ENCODE measurements at regions not wholly inside any gene's neighbourhood (a gene's known extent, or its start where the extent isn't known, plus 50 kb on each side); places are given as distances from the start of the nearest gene placed in this dataset.
"Not testable (repeated sequence)": the region's sequence is repeated elsewhere in the genome, so short reads cannot be mapped to it uniquely, and the experiment has no call there.

DNA sequence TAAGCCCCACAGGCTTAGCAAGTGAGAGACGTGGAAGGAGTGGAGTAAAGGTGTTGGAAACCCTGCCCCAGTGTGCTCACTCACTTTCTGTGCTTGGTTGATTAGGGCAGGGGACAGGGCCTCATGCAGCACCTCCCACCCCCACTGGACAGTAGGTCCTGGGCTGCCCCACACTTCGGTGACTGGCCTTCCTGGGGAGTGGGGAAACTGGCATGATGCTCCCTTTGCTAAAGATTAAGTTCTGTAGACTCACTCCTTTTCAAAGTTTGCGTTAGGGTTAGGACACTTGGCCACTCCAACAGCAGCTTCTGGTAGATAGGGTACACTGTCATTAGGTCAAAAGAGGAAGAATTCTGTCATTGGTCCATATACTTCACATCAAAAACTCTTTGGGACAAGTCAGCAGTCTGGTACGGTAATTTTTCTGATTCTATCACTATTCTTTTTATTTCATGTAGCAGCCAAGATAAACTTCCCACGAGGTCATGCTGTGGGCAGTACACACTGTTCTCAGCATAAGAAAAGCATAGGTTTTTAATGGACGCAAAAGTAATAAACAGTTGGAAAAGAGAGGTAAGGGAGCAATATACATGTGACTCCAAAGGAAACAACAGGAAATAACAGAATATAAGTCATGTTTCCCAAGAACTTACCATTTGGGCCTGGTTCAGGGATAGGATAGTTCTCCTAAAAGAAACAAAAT lies 106.6 kb upstream of the TERB2 start:
- not testable (repeated sequence) for DNase-seq (ENCODE audit: low spot score)

DNA sequence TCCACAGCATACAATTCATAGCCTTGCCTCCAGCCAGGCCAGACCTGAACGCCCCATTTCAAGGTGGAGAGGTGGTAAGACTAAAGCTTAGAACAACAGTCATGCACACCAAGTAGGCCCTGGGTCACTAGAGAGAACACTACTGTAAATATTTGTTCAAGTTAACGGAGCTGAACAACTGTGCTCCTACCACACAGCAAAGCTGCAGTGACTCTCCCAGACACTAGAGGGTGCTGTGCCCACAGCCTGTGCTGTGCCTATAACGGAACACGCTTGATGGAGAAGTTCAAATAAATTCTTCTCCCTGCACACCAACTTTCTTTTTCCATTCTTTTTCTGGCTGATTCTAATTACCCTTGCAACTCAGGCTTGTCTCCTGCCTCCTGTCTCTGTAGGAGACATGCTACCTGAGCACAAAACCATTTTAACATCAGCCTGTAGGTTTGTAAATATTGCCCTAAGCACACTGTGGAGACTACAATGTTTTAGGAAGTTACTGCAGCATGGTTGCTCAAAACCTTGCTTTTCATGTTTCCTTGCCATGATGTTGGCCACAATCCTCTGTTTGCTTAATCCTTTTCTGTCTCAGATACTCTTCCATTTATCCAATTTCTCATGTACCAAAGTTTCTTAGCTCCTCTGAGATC lies 103.1 kb upstream of the TERB2 start:
- DNase-seq (ENCODE audit: low spot score): peak; percentile 66

- not testable (repeated sequence) for DNase-seq (ENCODE audit: low spot score)
Observed at GRCh38 chr15:44854696-44855095, 101.8 kb upstream of the TERB2 start.

DNA sequence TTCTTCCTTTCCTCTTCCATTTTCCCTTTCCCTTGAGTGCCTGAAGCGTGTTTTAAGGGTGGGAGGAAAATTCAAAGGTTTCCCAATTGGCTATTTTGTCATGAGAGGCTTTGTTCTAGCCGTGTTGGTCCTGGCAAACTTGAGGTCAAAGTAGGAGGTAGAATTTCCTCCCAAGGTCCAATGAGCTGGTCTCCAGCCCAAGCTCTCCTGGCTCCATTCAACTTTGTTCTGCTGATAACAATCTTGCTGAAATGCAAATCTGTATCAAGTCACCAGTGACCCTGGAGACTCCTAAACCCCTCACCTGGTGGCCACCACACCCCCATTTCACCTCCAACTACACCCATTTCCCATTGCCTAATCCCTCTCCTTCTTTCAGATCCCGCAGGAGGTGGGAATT lies 100.2 kb upstream of the TERB2 start:
- not testable (repeated sequence) for DNase-seq (ENCODE audit: low spot score)

DNA sequence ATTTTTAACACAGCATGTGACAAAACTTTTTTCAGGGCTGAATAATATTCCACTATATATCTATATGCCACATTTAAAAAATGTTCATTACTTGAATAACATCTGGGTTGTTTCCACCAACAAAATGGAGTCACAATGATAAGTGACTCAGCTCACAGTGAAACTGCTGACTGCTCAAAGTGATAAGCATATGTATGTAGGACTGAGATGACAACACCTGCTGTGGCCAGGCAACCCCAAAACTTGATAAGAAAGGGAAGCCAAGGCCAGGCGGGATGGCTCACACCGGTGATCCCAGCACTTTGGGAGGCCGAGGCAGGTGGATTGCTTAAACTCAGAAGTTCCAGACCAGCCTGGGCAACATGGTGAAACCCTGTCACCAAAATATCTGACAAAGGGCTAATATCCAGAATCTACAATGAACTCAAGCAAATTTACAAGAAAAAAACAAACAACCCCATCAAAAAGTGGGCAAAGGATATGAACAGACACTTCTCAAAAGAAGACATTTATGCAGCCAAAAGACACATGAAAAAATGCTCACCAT lies 99.2 kb upstream of the TERB2 start:
- DNase-seq (ENCODE audit: low spot score): not testable (repeated sequence)

- not testable (repeated sequence) for DNase-seq (ENCODE audit: low spot score)
Observed at GRCh38 chr15:44859088-44859487, 97.4 kb upstream of the TERB2 start.

GRCh38 chr15:44860168-44860567 lies 96.3 kb upstream of the TERB2 start:
- not testable (repeated sequence) for DNase-seq (ENCODE audit: low spot score)

DNA sequence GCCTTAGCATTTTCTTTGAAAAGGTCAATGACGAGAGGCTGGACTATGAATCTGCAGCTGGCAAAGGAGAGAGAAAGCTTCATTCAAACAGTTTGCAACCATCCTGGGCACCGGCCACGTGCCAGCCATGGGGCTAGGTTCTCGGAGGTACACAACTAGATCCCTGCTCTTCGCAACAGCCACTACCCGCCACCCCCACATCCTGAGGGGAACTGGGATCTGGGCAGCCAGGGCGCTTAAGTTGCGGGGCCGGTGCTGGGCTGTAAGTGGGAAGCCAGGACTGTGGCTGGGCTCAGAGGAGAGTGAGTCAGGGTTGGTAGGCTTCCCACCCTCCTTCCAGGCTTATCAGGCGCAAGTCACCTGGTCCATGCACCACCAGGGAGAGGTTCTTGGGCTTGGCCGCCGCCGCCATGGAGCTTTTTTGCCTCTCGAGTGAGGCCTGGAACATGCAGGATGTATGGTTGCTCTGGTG lies 95.0 kb upstream of the TERB2 start:
- DNase-seq (ENCODE audit: low spot score): no peak

- DNase-seq (ENCODE audit: low spot score): no peak
Observed at GRCh38 chr15:44861917-44862316, 94.6 kb upstream of the TERB2 start.

- not testable (repeated sequence) for DNase-seq (ENCODE audit: low spot score)
Observed at GRCh38 chr15:44862866-44863265, 93.6 kb upstream of the TERB2 start.

DNA sequence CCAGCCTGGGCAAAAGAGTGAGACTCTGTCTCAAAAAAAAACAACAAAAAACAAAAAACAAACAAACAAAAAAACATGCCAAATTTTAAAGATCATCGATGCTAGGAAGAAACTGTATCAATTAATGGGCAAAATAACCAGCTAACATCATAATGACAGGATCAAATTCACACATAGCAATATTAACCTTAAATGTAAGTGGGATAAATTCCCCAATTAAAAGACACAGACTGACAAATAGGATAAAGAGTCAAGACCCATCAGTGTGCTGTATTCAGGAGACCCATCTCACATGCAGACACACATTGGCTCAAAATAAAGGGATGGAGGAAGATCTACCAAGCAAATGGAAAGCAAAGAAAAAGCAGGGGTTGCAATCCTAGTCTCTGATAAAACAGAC lies 88.4 kb upstream of the TERB2 start:
- not testable (repeated sequence) for DNase-seq (ENCODE audit: low spot score)

GRCh38 chr15:44870125-44870524 lies 86.4 kb upstream of the TERB2 start:
- not testable (repeated sequence) for DNase-seq (ENCODE audit: low spot score)

DNA sequence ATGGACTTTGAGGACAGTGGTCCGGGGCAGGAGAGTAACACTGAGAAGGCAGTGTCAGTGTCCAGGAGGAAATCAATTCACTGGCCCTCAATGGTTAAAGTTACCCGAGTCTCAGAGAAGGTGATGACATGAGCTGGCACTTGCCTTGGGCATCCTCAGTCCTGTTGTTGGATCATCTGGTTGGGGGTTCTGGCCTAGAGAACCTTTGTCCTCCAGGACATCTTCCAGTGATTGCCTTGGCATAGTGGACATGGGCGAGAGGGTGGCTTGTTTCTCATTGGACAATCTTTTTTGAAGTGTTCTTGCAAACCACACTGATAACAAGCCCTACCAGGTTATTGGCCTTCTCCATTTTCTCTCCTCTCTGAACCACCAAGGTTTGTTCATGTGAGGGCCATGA lies 83.4 kb upstream of the TERB2 start:
- no peak for DNase-seq (ENCODE audit: low spot score)

DNA sequence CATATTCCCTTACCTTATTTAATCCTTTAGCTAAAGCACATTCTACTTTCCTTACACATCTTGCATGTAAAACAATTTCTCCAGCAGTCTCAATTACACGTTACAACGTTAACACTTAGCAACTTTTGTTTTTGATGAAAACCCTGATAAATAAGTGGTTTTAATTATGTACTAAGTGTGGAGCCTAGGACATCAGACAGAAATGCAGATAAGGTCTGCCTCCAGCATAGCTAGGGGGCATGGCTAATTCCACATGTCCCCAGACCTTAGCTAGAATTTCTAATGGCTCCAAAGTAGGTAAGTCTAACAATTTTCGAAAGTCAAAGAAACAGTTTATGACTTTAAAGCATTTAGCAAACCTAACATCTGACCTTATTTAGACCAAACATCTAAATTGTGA lies 77.4 kb upstream of the TERB2 start:
- no peak for DNase-seq (ENCODE audit: low spot score)

DNA sequence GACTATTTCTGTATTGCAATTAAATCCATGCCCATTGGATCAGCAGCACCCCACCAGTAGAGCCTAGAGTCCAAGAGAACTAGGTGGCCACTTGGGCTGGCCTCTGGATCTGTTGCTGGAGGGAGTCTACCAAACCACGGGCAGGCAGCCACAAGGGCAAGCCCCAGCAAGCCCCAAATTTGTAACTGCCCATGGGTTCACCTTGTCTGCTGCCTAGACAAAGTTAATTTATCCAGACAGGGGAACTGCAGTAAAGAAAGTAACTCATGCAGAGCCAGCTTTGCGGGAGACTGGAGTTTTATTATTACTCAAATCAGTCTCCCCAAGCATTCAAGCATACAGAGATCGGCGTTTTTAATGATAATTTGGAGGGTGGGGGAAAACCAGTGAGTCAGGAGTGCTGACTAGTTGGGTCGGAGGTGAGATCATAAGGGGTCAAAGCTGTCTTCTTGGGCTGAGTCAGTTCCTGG lies 74.0 kb upstream of the TERB2 start:
- no peak for DNase-seq (ENCODE audit: low spot score)

- DNase-seq (ENCODE audit: low spot score): no peak
Observed at GRCh38 chr15:44883199-44883877, 73.1 kb upstream of the TERB2 start.

- DNase-seq (ENCODE audit: low spot score): not testable (repeated sequence)
Observed at GRCh38 chr15:44898890-44899651, 57.4 kb upstream of the TERB2 start.

DNA sequence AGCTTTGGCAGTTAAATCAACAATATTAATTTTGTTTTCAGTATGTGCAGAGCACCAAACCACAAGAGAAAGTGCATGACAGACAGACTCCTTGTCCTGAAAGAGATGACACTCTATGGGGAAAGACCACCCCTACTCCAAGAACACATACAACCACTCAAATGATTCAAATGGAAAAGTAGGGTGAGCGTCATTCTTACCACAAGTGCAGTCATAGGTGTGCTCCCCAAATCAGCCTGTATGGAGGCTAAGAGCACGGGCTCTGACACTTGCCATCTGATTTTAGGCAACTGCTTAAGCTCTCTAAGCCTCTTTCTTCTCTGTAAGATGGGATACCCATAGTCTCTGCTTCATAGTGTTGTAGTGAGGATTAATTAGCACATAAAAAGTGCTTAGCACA lies 56.7 kb upstream of the TERB2 start:
- not testable (repeated sequence) for DNase-seq (ENCODE audit: low spot score)

- not testable (repeated sequence) for DNase-seq (ENCODE audit: low spot score)
Observed at GRCh38 chr15:44900796-44901195, 55.7 kb upstream of the TERB2 start.

DNA sequence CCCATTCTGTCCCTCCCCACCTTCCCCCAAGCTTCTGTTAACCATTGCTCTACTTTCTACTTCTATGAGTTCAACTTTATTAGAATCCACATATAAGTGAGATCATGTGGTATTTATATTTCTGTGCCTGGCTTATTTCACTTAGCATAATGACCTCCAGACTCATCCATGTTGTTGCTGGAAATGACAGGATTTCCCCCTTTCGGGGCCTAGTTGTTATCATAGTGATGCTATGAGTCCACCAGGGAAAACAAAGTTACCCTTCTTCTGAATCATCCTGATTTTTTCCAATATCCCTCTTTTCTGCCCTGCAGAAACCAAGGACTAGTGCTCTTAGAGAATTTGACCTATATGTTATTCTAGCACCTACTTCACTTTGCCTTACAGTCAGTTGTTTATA lies 53.2 kb upstream of the TERB2 start:
- DNase-seq (ENCODE audit: low spot score): not testable (repeated sequence)

DNA sequence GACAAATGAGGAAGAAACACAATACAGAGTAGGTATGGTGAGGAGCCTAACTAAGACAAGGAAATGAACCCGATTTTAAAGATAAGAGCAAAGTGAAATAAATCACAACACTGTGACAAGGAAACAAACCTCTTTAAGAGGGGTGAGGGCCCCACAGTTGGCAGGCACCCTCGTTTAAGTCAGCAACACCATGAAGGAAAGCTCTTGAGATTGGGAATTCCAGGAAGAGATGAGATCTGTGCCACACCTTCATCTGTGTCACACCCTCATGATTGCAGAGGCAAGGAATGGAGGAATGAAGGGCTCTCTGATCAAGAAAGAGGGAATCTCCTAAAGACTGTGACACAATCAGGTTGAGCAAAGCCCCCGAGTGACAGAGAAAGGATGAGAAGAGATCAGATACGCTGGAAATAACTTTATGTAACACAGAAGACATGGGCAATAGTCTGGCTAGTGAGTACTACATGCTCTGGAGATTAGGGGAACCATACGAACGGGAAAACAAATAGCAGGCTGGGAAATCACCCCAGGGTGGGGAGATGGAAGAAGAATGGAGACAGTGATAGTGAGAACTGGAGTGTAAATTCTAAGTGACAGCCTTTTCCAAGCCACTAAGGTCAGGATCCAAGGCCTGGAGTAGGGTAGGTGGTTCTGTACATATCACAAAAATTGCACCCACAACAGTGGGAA lies 51.7 kb upstream of the TERB2 start:
- not testable (repeated sequence) for DNase-seq (ENCODE audit: low spot score)
